ENCODE measurements at regions not wholly inside any gene's neighbourhood (a gene's known extent, or its start where the extent isn't known, plus 50 kb on each side); places are given as distances from the start of the nearest gene placed in this dataset.

DNA sequence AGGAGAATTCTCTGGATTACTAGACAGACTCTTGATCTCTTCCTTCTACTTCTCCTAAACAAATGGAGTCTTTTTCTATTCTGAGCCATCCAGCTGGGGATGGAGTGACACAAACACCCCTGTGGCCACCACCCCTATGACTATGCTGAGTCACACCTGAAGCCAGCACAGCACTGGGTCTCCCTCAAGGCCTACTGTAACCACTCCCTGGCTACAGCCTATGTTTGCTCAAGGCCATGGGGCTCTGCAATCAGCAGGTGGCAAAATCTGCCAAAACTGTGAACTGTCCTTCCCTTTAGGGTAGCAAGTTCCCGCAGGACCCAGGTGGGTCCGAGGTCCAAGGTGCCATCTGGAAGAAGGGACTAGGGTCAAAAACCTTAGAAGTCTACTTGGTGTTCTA is 132.3 kb downstream of the TINAG start:
- DNase-seq (ENCODE audit: extremely low read depth in 1 of 2, low read depth in 1 of 2): no peak

GRCh38 chr6:54441020-54441419 is 132.8 kb downstream of the TINAG start:
- no peak for DNase-seq (ENCODE audit: extremely low read depth in 1 of 2, low read depth in 1 of 2)

- no peak for DNase-seq (ENCODE audit: extremely low read depth in 1 of 2, low read depth in 1 of 2)
These were observed 133.5 kb downstream of the TINAG start for GRCh38 chr6:54441687-54442248.

- DNase-seq (ENCODE audit: extremely low read depth in 1 of 2, low read depth in 1 of 2): no peak
These were observed 137.0 kb downstream of the TINAG start for GRCh38 chr6:54445207-54445606.

GRCh38 chr6:54448617-54449016 is 140.4 kb downstream of the TINAG start:
- no peak for DNase-seq (ENCODE audit: extremely low read depth in 1 of 2, low read depth in 1 of 2)

GRCh38 chr6:54451516-54451915 is 143.3 kb downstream of the TINAG start:
- no peak for DNase-seq (ENCODE audit: extremely low read depth in 1 of 2, low read depth in 1 of 2)

DNA sequence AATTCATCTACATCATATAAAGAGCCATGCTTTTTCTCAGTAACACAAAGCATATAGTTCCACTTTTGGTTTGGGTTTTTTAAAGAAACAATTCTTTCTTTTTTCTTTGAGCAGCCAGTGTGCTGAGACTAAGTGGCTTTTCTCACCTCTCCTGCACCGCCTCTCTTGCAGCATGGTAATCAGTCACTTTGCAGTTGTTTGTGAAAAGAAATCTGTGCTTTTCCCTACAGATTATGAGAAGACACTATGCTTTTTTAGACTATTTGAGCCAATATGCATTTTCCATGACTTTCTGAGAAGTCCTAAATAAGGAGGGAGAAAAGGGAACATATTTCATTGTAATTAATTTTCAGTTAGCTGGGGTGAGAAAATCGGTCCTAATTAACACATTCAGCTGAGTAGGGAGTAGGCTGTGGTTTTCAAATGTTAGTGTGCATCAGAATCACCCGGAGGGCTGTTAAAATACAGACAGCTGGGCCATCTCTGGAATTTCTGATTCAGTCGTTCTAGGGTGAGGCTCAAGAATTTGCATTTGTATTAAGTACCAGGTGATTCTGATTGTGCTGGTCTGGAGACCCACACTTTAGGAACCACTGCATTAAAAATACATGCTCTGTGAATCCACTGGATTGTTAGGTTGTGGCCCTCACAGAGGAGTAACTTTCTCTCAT is 155.2 kb downstream of the TINAG start:
- no peak for DNase-seq (ENCODE audit: extremely low read depth in 1 of 2, low read depth in 1 of 2)

DNA sequence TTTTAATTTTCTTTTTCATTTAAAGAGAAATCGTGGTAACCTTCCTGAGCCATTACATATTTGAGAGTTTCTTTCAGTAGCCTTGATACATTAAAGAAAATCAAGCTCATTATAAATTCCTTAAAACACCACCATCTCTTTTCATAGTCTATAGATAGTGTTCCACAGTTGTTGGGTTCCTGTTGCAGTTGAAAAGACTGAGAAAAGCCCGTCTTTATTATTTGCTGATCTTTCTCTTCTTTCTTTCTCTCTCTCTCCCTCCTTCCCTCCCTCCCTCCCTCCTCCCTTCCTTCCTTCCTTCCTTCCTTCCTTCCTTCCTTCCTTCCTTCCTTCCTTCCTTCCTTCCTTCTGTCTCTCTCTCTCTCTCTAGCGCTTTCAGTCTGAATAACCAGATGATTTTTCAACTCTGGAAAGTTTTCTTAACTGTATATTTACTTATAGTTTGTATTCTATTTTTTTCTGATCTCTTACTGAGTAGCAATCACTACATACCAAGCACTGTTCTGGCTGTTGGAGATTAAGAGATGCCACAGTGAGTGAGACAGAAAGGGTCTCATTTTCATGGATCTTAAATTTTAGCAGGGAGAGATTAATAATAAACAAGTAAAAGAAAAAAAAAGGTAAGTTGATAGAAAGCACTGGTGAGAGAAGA is 157.5 kb downstream of the TINAG start:
- no peak for DNase-seq (ENCODE audit: extremely low read depth in 1 of 2, low read depth in 1 of 2)

DNA sequence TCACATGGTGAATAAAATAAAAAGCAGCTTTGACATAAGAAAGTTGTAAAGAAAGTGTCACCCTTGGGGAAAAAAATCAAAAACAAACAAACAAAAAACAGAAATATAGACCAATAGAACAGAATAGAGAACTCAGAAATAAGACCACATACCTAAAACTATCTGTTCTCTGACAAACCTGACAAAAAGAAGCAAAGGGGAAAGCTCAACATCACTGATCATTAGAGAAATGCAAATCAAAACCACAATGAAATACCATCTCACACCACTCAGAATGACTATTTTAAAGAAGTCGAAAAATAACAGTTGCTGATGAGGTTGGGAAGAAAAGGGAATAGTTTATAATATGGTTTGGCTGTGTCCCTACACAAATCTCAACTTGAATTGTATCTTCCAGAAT is 159.1 kb downstream of the TINAG start:
- DNase-seq (ENCODE audit: extremely low read depth in 1 of 2, low read depth in 1 of 2): no peak

DNA sequence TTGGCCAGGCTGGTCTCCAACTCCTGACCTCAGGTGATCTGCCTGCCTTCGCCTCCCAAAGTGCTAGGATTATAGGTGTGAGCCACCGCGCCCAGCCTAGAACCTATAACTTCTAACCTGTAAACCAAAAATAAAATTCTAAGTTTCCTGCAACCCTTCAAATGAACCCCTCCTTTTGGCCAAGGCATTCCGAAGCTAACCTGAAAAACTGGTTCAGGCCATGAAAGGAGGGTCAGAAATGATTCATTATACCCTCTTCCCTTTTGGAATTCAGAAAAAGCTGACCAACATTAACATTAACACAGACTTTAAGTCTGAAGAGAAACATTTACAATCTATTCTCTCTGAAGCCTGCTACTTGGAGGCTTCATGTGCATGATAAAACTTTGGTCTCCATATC is 165.1 kb downstream of the TINAG start:
- DNase-seq (ENCODE audit: extremely low read depth in 1 of 2, low read depth in 1 of 2): no peak

DNA sequence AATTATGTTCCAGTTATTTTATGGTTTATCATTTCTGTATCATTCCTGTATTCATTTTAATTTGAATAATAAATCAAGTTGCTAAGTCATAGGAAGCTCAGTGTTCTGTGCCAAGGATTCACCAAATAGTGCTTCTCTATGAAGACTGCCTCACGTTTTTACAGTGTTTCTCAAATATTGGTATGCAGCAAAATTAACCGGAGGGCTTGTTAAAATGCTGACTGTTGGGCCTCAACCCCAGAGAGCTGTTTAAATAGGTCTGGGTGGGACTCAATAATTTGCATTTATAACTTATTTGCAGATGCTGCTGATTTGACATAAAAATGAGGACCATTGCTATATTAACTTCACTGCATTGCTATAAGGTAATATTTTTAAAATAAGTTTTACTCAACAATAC is 166.7 kb downstream of the TINAG start:
- DNase-seq (ENCODE audit: extremely low read depth in 1 of 2, low read depth in 1 of 2): no peak

DNA sequence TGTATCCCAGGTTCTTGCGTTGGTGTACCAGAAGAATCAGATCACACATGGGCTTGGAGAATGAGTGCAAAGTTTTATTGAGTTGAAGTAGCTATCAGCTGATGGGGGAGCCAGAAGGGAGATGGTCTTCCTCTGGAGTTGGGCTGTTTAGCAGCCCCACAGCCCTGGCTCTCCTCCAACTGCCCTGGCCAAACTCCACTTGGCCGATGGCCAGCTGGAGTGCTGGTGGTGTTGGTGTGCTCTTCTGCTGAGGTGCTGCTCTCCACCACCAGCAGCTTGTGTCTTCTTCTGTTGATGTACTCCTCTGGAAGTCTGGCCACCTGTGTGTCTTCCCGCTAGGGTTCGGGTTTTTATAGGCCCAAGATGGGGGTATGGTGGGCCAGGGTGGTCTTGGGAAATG is 172.8 kb downstream of the TINAG start:
- no peak for DNase-seq (ENCODE audit: extremely low read depth in 1 of 2, low read depth in 1 of 2)

DNA sequence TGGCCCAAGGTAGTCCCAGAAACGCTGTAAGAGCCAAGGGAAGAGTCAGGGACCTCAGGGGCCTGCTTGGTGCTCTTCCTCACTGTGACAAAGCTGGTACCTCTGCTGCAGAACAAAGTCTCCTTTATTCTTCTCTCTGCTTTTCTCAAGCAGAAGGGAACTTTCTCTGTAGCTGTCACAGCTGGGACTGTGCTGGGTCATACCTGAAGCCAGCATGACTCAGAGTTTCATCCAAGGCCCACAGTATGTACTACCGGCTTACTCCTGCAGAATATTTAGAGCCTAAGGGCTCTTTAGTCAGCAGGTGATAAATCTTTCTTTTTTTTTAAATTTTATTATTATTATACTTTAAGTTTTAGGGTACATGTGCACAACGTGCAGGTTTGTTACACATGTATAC is 183.2 kb downstream of the TINAG start:
- no peak for DNase-seq (ENCODE audit: extremely low read depth in 1 of 2, low read depth in 1 of 2)

DNA sequence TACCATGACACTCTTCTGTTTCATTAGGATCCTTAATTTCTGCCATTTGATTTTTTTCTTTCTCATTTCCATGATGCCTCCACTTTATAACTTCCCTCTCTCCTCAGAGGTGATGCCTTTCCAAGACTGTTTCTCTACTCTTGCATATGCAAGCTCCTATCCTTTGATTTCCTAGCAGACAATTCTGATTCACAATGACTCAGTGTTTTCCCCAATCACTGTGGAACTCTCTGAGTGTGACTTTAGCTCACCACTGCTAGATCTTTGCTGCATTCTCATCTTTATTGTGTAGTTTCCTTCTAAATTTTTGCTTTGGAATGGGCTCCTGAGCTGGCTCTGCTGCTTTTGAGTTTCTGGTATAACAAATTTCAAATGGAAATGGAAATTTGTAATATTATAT is 184.9 kb downstream of the TINAG start:
- DNase-seq (ENCODE audit: extremely low read depth in 1 of 2, low read depth in 1 of 2): no peak

GRCh38 chr6:54503144-54503543 is 194.9 kb downstream of the TINAG start:
- DNase-seq (ENCODE audit: extremely low read depth in 1 of 2, low read depth in 1 of 2): no peak

DNA sequence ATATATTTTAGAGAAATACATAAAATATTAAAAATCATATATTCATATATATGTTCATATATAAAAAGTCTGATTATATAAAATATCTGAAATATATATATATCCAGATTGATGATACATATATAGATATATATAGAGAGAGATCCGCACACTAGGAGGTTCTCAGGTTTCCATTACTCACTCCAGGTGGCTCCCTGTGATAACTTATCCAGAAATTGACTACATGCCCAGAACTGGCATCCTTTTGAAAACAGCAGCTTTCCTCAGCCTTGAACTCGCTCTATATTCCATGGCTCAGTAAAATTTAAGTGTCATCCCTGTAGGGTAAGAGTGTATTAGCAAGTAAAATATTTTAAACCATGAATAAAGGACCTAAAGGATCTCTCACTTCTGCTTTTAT is 206.8 kb downstream of the TINAG start:
- no peak for DNase-seq (ENCODE audit: extremely low read depth in 1 of 2, low read depth in 1 of 2)

DNA sequence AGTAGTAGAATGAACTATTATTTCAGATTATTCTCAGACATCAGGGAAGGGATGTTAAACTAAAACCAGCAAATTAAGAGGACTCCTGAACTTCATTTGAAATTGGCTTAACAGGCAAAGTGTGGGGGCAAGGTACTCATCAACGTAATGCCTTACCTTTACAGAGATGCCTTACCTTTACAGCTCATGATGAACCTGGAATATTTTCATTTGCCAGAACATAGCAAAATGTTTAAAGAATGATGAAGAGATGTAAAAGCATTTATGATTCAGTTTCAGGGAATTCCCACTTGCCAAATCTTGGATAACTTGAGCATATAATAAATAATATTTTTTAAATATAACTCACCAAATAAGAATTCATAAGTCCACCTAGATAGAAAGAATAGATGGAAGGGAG is 207.5 kb downstream of the TINAG start:
- no peak for DNase-seq (ENCODE audit: extremely low read depth in 1 of 2, low read depth in 1 of 2)

- no peak for DNase-seq (ENCODE audit: extremely low read depth in 1 of 2, low read depth in 1 of 2)
These were observed 208.1 kb downstream of the TINAG start for GRCh38 chr6:54516321-54516720.

GRCh38 chr6:54519161-54519560 is 210.9 kb downstream of the TINAG start:
- no peak for DNase-seq (ENCODE audit: extremely low read depth in 1 of 2, low read depth in 1 of 2)

DNA sequence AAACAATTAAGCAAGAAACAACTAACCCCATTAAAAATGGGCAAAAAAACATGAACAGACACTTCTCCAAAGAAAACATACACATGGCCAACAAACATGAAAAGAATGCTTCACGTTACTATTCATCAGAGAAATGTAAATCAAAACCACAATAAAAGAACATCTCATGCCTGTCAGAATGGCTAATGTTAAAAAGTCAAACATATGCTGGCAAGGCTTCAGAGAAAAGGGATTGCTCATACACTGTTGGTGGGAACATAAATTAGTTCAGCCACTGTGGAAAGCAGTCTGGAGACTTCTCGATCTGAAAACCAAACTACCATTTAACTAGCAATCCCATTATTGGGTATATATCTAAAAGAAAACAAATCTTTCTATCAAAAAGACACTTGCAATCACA is 217.5 kb downstream of the TINAG start:
- no peak for DNase-seq (ENCODE audit: extremely low read depth in 1 of 2, low read depth in 1 of 2)

DNA sequence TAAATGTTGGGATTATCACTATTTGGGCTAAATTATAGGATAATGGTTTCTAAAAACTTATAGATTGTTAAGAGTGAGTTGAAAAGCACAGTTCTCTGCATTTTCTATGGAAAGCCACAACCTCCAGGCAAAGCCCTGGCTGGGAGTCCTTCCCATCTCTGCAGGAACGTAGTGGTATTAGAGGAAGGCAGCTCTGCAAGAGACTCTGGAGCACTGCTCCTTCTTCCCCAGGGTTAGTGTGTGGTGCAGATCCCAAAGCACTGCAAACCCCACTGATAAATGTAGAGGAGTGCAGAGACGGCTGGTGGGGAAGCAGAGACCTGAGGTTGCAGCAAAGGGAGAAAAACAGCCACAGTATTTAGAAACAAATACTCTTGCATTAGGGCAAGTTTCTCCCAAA is 225.3 kb downstream of the TINAG start:
- DNase-seq (ENCODE audit: extremely low read depth in 1 of 2, low read depth in 1 of 2): no peak

GRCh38 chr6:54535568-54535967 is 227.3 kb downstream of the TINAG start:
- DNase-seq (ENCODE audit: extremely low read depth in 1 of 2, low read depth in 1 of 2): no peak

GRCh38 chr6:54541541-54541940 is 233.3 kb downstream of the TINAG start:
- DNase-seq (ENCODE audit: extremely low read depth in 1 of 2, low read depth in 1 of 2): no peak

Data from stimulated activated CD8-positive, alpha-beta memory T cell treated with anti-CD3 and anti-CD28 coated beads, Interleukin-7, amount 100 ng/mL, for 48 hours (primary cell).